ENCODE measurements at regions not wholly inside any gene's neighbourhood (a gene's known extent, or its start where the extent isn't known, plus 50 kb on each side); places are given as distances from the start of the nearest gene placed in this dataset.
"Not testable (repeated sequence)": the region's sequence is repeated elsewhere in the genome, so short reads cannot be mapped to it uniquely, and the experiment has no call there.

- not testable (repeated sequence) for DNase-seq
Observed at GRCh38 chr15:77896147-77897112, 181.1 kb downstream of the TBC1D2B start.

DNA sequence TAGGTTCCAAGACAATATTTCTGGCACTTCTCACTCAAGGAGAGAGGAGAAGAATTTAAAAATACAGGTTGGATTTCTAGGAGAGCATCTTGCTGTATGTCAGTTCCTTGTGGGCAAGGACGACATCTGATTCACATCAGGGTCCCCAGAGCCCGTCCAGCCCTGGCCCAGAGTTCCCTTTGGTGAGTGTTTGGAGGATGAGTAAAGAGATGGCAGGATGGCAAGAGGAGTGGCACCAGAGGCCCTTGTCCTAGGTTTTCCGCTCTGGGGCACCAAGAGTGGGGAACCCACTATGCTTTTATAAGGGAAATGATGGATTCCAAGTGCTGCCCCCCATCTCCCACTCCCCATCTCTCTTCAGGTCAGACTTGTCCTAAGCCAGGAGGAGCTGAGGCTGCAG is 181.8 kb downstream of the TBC1D2B start:
- no peak for DNase-seq

GRCh38 chr15:77895145-77895544 is 182.4 kb downstream of the TBC1D2B start:
- not testable (repeated sequence) for DNase-seq

DNA sequence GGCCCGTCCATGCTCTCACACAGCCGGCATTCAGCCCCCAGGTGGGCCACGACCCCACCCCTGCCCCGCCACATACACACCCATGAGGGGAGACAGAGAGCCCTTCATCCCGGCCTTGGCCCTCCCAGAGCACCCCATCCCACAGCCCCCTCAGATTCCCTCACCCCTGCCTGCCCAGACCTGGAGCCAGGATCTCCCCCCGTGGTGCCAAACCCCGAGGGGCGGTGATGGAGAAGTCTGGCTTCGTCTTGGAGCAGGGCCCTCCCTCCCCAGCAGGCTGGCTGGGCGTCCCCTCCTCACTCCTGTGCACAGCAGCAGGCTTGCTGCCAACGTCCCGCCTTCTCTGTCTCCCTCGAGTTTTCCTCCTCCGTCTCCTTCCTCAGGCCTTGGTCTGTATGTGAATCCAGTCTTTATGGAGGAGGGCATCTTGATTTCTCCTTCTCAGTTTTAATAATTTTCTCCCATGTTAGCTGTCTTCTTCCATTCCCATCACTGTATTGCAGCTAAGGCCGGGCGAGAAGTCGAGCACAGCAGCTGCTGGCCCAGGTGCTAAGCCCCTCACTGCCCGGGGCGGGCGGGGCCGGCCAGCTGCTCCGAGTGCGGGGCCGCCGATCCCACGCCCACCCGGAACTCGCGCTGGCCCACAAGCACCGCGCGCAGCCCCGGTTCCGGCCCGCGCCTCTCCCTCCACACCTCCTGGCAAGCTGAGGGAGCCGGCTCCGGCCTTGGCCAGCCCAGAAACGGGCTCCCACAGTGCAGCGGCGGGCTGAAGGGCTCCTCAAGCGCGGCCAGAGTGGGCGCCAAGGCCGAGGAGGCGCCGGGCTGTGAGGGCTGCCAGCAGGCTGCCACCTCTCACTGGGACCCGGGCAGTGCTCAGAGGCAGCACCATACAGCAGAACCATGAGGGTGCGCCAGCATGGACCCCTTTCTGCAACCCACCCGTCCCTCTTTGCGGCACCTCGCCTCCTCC is 183.6 kb downstream of the TBC1D2B start:
- not testable (repeated sequence) for DNase-seq

GRCh38 chr15:77893246-77893645 is 184.3 kb downstream of the TBC1D2B start:
- not testable (repeated sequence) for DNase-seq

DNA sequence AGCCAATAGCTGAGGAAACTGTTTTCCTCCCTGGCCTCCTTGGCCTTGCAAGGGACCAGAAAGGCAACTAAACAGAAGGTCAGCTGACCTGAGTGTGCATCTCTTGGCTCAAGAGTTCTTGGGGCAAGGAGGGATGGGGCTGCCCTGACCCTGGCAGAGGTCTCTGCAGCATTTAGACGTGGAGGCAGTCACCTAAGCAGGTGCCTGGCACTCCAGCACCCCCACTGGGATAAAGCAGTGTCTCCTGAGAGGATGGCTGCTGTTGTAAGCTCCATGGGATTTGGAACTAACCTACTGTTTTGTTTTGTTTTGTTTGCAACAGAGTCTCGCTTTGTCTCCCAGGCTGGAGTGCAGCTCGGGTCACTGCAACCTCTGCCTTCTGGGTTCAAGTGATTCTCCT is 185.2 kb downstream of the TBC1D2B start:
- DNase-seq: no peak

DNA sequence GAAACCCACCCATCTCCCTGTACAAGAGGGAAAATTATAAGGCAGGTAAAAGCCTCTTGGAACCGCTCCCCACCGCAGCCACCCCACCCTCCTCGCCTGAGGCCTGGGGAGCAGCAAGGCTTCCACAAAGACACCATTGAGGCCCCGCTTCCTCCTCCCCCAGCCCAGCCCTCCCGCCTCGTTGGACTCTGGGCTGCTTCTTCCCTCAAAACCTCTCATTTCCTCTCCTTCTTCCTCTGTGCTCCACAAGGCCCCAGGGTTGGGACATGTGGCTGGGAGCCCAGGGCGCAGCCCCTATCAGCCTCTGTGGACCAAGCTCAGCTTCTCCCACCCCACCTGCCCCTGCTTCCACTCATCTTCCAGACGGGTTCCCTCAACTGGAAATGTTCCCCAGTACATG is 185.6 kb downstream of the TBC1D2B start:
- not testable (repeated sequence) for DNase-seq

DNA sequence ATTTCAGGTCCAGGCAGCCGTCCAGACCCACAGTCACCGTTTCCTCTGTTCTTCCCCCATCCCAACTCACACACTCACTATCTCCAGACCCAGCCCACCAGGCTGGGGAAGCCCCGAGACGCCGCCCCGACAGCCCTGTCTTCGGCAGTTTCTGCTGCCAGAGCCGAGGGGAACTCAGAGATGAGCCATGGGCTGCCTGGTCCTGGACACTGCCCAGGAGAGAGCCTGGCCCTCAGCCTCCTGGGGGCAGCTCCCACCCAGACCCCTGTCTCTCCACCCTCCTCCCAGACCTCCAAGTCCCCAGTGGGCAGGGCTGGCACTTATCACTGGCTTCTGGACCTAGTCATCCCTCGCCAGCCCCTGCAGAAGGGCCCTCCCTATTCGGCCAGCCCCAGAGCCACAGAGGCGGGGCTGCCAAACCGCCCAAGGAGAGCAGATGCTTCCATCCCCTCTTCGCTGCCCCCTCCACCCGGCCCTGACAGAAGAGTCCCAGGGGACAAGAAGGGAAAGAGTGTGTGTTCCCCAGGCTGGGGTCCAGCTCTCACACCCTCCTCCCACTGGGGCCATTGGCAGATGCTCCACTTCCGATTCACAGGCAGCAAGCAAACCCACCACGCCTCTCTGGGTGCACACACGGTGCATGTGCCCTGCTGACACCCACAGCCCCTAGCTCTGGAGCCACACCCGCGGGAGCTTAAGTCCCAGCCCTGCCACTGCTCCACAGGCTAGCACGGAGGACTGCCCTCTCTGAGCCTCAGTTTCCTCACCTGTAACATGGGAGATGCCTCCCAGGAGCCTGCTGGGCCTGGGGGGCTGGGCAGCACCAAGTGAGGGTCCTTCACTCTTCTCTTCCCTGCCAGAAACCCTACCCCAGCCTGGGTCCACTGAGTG is 186.4 kb downstream of the TBC1D2B start:
- not testable (repeated sequence) for DNase-seq

DNA sequence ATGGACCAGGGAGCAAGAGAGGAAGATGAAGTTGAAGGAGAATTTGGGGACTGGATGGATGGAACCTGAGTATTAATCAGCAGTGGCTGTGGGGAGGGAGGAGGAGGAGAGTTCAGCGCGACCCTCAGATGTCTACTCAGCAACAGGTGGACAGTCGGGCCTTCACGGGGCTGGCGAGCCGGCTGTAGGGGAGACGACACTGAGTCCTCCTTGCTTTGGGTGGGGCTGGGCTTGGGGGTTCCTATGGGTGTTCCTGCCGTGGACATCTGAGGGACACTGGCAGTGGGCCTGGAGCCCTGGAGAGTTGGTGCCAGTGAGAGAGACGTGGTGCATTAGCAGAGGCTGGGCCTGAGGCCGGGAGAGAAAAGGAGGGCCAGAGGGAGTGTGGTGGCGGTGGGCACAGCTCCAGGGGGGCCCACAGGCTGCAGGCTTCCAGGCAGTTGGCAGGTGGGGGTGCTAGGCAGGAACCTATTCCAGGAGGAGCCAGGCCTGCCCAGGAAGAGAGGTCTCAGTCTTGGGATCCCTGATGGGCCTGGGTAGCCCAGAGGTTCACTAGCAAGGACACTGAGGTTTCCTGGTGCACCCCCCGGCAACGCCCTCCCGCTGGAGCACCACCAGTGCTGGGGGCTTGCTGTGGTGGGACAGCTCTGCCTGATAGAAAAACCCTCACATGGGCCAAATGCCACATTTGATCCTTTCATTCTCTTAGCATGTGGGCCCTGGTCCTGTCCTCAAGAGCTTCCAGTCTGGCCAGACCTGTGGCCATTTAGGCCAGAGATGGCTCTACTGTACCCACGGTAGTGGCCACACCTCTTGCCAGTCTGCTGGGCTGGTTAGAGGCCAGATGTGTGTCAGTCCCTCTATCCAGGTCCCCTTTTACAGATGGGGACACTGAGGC is 187.4 kb downstream of the TBC1D2B start:
- not testable (repeated sequence) for DNase-seq

DNA sequence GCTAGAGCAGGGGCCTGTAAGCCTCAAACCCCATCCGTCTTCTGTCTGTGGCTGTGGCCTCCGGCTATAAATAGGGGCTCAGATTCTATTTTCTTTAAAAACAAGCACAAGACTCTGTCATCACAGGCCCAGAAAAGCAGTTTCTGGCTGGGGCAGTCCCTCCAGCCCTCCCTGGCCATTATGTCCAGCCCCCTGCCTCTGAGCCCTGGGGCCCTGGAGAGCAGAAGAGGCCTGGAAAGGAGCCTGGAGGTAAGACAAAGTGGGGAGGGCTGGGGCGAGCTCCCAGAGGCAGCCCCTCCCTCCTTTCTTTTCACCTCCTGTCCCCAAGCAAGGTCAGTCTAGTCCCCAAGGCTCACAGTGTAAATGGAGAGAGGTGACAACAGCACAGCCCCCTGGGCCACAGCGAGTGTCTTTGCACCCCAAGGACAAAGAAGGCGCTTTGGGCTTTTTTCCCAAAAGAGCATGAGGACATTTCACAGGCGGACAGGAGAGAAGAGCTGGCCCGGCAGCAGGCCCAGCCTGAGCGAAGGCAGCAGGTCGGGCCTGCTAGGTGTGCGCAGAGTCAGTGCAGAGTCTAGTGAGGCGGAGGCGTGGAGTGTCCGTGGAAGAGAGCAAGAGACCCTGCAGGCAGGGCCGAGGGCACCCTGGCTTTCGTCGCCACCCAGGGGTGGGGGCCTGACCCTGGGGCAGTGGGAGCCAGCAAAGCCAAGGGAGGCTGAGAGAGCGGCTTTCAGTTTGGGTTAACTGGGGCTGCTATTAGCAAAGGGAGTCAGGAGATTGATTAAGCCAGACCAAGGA is 188.3 kb downstream of the TBC1D2B start:
- DNase-seq: no peak

DNA sequence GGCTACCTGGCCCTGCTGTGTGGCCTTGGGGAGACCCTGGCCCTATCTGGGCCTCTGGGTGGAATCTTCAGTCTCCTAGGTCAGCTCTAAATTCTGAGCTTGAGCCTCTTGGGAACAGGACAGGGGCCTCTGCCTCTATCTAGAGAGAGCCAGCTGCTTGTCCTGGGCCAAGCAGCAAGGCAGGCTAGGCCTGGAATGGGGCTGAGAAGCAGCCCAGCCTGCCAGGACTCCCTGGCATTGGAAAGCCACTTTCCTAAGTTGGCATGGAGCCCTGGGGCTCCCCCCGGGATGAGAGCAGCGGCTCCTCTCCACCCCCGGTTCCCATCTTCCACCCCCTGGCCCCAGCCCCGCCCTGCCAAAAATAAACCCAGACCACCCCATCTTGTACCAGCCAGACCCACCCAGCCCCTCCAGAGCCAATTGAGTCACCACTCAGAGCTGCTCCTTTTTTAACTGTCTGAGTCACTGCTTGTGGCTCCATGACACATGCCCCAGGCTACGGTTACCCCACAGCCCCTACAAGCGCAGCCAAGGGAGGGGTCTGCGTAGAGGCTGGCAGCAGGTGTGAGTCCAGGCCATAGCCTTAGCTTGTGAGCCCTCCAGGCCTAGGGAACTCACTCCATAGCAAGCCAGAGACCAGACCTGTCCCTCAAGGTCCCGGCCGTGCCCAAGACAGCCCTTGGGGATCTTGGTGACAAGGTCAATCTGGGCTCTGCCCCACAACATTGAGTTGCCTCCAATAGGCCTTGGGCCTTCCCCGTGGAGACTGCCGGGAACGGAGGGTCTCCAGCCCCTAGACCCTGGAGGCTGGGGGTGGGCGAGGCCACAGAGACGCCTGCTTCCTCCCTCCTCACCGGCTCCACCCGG is 189.7 kb downstream of the TBC1D2B start:
- not testable (repeated sequence) for DNase-seq

GRCh38 chr15:77886805-77887448 is 190.6 kb downstream of the TBC1D2B start:
- DNase-seq: no peak

- DNase-seq: not testable (repeated sequence)
Observed at GRCh38 chr15:77885877-77886500, 191.5 kb downstream of the TBC1D2B start.

DNA sequence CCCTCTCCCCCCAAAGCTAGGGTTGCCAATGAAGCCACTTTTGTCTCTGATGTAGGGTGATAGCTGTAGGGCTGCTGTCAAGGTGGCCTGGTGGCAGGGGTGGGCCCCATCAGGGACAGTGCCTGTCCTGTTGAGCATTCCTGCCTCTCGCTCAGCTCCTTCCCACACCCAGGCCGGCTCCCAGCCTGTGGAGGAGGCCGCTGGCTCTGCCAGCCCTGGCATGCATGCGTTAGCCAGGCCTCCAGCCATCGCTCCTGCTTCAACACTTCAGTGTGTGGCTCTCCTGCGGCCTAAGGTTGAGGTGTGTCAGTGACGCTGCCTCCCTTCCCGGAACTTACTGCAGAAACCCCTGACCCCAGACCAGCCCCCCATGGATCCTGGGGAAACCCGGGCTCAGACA is 194.5 kb downstream of the TBC1D2B start:
- not testable (repeated sequence) for DNase-seq

DNA sequence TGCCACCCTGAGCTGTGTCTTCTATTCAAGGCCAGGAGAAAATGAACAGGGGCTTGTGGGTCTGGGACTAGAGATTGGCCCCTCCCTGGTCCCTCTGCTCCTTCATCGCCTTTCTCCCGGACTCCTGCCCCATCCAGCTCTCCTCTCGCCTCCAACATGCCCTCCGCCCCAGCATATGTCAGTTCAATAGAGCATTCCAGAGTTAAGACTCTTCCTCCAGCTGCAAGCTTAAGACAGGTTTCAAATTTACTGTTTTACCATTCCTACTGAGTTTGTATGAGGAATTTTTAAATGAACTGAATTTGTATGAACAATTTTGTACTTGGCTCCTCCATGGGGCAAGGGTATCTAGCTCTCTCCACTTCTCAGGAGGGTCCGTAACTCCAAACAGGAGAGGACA is 195.6 kb downstream of the TBC1D2B start:
- DNase-seq: no peak

GRCh38 chr15:77881535-77881934 is 196.0 kb downstream of the TBC1D2B start:
- not testable (repeated sequence) for DNase-seq

- DNase-seq: not testable (repeated sequence)
Observed at GRCh38 chr15:77879466-77879865, 198.0 kb downstream of the TBC1D2B start.
